Natural killer cell (primary cell): ENCODE measurements at regions not wholly inside any gene's neighbourhood (a gene's known extent, or its start where the extent isn't known, plus 50 kb on each side); places are given as distances from the start of the nearest gene placed in this dataset.
"Not testable (repeated sequence)": the region's sequence is repeated elsewhere in the genome, so short reads cannot be mapped to it uniquely, and the experiment has no call there.

Experiments
- ATAC-seq, 3 donors: fragments of 150-1000 bp in 2 of 3; fragments of 200-7000 bp in 1 of 3; cut with Tn5 transposase; 1 replicate in 1 of 3; 2 replicates in 2 of 3; pipeline ENCODE4 v1.10.0; 2021; ENCODE audit warnings: mild to moderate bottlenecking in 2 of 3, moderate library complexity in 2 of 3
- DNase-seq, 2 donors: peaks; one replicate each; pipeline versions ENCODE4 v3.0.0 to v3.0.0-alpha.2; 2013 to 2021; ENCODE audit warnings: mixed read lengths in 1 of 2
- H3K27ac ChIP-seq: one replicate; pipeline ENCODE4 v1.5.1; 2013; ENCODE audit warnings: mild to moderate bottlenecking, low read length
- H3K27me3 ChIP-seq: one replicate; pipeline ENCODE4 v1.6.1; 2013; ENCODE audit warnings: low read length; ENCODE audit not compliant: control insufficient read depth, insufficient read depth
- H3K36me3 ChIP-seq: one replicate; pipeline ENCODE4 v1.6.1; 2013; ENCODE audit warnings: low read length; ENCODE audit not compliant: control insufficient read depth, insufficient read depth
- H3K4me1 ChIP-seq: one replicate; pipeline ENCODE4 v1.6.1; 2013; ENCODE audit warnings: low read length; ENCODE audit not compliant: control insufficient read depth, insufficient read depth
- H3K4me3 ChIP-seq: one replicate; pipeline ENCODE4 v1.5.1; 2013; ENCODE audit warnings: low read length
- H3K9me3 ChIP-seq: one replicate; pipeline ENCODE4 v1.6.1; 2013; ENCODE audit warnings: low read length; ENCODE audit not compliant: control insufficient read depth, insufficient read depth
- H3K27ac Mint-ChIP-seq, 2 donors: one replicate each; pipeline ENCODE4 v1.8.0; 2022; ENCODE audit warnings: mild to moderate bottlenecking in 2 of 2, mixed read lengths in 2 of 2, moderate library complexity in 1 of 2
- H3K27me3 Mint-ChIP-seq, 2 donors: one replicate each; pipeline ENCODE4 v1.8.0; 2022; ENCODE audit warnings: low read depth in 2 of 2, mixed read lengths in 2 of 2
- H3K36me3 Mint-ChIP-seq: one replicate; pipeline ENCODE4 v1.8.0; 2022; ENCODE audit warnings: mixed read lengths
- H3K4me1 Mint-ChIP-seq, 2 donors: one replicate each; pipeline ENCODE4 v1.8.0; 2022; ENCODE audit warnings: mixed read lengths in 2 of 2
- H3K4me3 Mint-ChIP-seq: one replicate; pipeline ENCODE4 v1.8.0; 2022; ENCODE audit warnings: mild to moderate bottlenecking, moderate library complexity, mixed read lengths
- H3K9me3 Mint-ChIP-seq, 2 donors: one replicate each; pipeline ENCODE4 v1.8.0; 2022; ENCODE audit warnings: mixed read lengths in 2 of 2
- CTCF ChIP-seq: fragments of 200-600 bp; IDR thresholded peaks from one replicate; pipeline ENCODE4 v1.8.0; 2022; ENCODE audit warnings: antibody characterized with exemption
- WGBS: methylation state at CpG from one replicate; pipeline ENCODE4 v1.1.7; 2013; ENCODE audit warnings: missing lambda C conversion rate; ENCODE audit not compliant: insufficient coverage; 5-methylcytosine and 5-hydroxymethylcytosine counted together
- intact Hi-C: fragments of 100-400 bp; cut with micrococcal nuclease; formaldehyde crosslinking; loops from one replicate; pipeline ENCODE4 v1.14.2; 2022

- no peaks in the 10 kb centered on the region for H3K9me3 ChIP-seq
- Mint-ChIP-seq H3K9me3 (no peaks in the 10 kb centered on the region), H3K27ac (no peak overlapping the region), H3K36me3 (no peaks in the 10 kb centered on the region), H3K27me3 (no peaks in the 10 kb centered on the region), H3K4me1 (no peaks in the 10 kb centered on the region), H3K4me3 (no peak overlapping the region)
- H3K4me1 ChIP-seq, result no peaks in the 10 kb centered on the region
- TF ChIP-seq CTCF, result no peak
- intact Hi-C loops, result no loop called here
- ATAC-seq (no peak), DNase-seq (no peak)
- no peak overlapping the region for H3K4me3 ChIP-seq
- no peaks in the 10 kb centered on the region for H3K36me3 ChIP-seq
- H3K27me3 ChIP-seq, result no peaks in the 10 kb centered on the region
- H3K27ac ChIP-seq, result no peak overlapping the region
- WGBS, result 87% methylated on average over 8 of the region's 8 CpGs
Measured at GRCh38 chr16:88128556-88128955, 177.3 kb downstream of the BANP start.

GRCh38 chr16:88129133-88129532 lies 177.9 kb downstream of the BANP start:
- H3K4me1 ChIP-seq, H3K27ac ChIP-seq, H3K9me3 Mint-ChIP-seq, H3K27me3 ChIP-seq, H3K27me3 Mint-ChIP-seq, intact Hi-C loops, H3K4me3 Mint-ChIP-seq, DNase-seq, H3K4me1 Mint-ChIP-seq, H3K36me3 Mint-ChIP-seq, H3K9me3 ChIP-seq, ATAC-seq, H3K36me3 ChIP-seq, H3K4me3 ChIP-seq, H3K27ac Mint-ChIP-seq: not testable (repeated sequence)
- 86% methylated on average over 13 of the region's 13 CpGs for WGBS

GRCh38 chr16:88130016-88130415 lies 178.8 kb downstream of the BANP start:
- no peaks in the 10 kb centered on the region for H3K4me1 Mint-ChIP-seq
- no peak overlapping the region for H3K27ac Mint-ChIP-seq
- 90% methylated on average over 22 of the region's 22 CpGs for WGBS
- no peaks in the 10 kb centered on the region for H3K9me3 ChIP-seq
- H3K27me3 ChIP-seq, result no peaks in the 10 kb centered on the region
- TF ChIP-seq CTCF, result no peak
- no peak for ATAC-seq
- intact Hi-C loops, result no loop called here
- no peak for DNase-seq
- H3K27ac ChIP-seq, result no peak overlapping the region
- no peak overlapping the region for H3K4me3 Mint-ChIP-seq
- H3K9me3 Mint-ChIP-seq, result no peaks in the 10 kb centered on the region
- H3K4me3 ChIP-seq, result no peak overlapping the region
- H3K4me1 ChIP-seq, result no peaks in the 10 kb centered on the region
- H3K27me3 Mint-ChIP-seq, result no peaks in the 10 kb centered on the region
- H3K36me3 Mint-ChIP-seq, result no peaks in the 10 kb centered on the region
- H3K36me3 ChIP-seq, result no peaks in the 10 kb centered on the region

GRCh38 chr16:88130681-88131080 lies 179.4 kb downstream of the BANP start:
- H3K4me1 ChIP-seq, result no peaks in the 10 kb centered on the region
- no peak for TF ChIP-seq CTCF
- no peak overlapping the region for H3K27ac ChIP-seq
- intact Hi-C loops, result no loop called here
- Mint-ChIP-seq H3K9me3 (no peaks in the 10 kb centered on the region), H3K27me3 (no peaks in the 10 kb centered on the region), H3K4me1 (no peaks in the 10 kb centered on the region), H3K4me3 (no peak overlapping the region), H3K27ac (no peak overlapping the region), H3K36me3 (no peaks in the 10 kb centered on the region)
- ATAC-seq (no peak), DNase-seq (no peak)
- H3K27me3 ChIP-seq, result no peaks in the 10 kb centered on the region
- no peaks in the 10 kb centered on the region for H3K36me3 ChIP-seq
- H3K4me3 ChIP-seq, result no peak overlapping the region
- no peaks in the 10 kb centered on the region for H3K9me3 ChIP-seq
- 91% methylated on average over 36 of the region's 36 CpGs for whole genome bisulfite sequencing
